PC-3 (cell line): ENCODE measurements at regions not wholly inside any gene's neighbourhood (a gene's known extent, or its start where the extent isn't known, plus 50 kb on each side); places are given as distances from the start of the nearest gene placed in this dataset.

Experiments
- ATAC-seq: fragments of 200-7000 bp; cut with Tn5 transposase; 2 replicates; pipeline ENCODE4 v1.9.1; 2020; ENCODE audit warnings: mild to moderate bottlenecking, moderate library complexity
- BruUV-seq: library from RNA; stranded (reverse); fragments of 400-500 nt; replicated peaks from 2 replicates; lab custom pipeline; 2021; lab: Mats Ljungman, UMichigan
- CTCF ChIA-PET: fragments of 300-600 bp; sonication (Branson Sonifier 250); formaldehyde crosslinking; loops from one replicate; lab custom pipeline; 2022; ENCODE audit warnings: antibody characterized with exemption; lab: Charles Lee
- POLR2A ChIA-PET: fragments of 300-600 bp; sonication (Branson Sonifier 250); formaldehyde crosslinking; loops from one replicate; lab custom pipeline; 2022; ENCODE audit warnings: antibody characterized with exemption; ENCODE audit not compliant: unreplicated experiment; lab: Charles Lee
- DNase-seq: peaks from one replicate; pipeline ENCODE4 v3.0.0-alpha.2; 2015
- H2AFZ ChIP-seq: fragments of 300-600 bp; sonication (generic); 2 replicates; pipeline ENCODE4 v1.6.0; 2016; ENCODE audit warnings: antibody characterized with exemption, low read length
- H3F3A ChIP-seq: fragments of 300-600 bp; sonication (generic); one replicate; pipeline ENCODE4 v1.6.0; 2017; ENCODE audit warnings: antibody characterized with exemption, low read length, control low read depth, mild to moderate bottlenecking; ENCODE audit not compliant: unreplicated experiment
- H3K27ac ChIP-seq: fragments of 300-600 bp; sonication (generic); 2 replicates; pipeline ENCODE4 v1.5.1; 2016; ENCODE audit warnings: mild to moderate bottlenecking, low read length
- H3K27me3 ChIP-seq: fragments of 300-600 bp; sonication (generic); 2 replicates; pipeline ENCODE4 v1.6.1; 2016; ENCODE audit warnings: low read length, mixed read lengths
- H3K36me3 ChIP-seq: fragments of 300-600 bp; sonication (generic); 2 replicates; pipeline ENCODE4 v1.6.1; 2016; ENCODE audit warnings: low read depth, mixed run types, low read length, mixed read lengths
- H3K4me1 ChIP-seq: fragments of 300-600 bp; sonication (generic); 2 replicates; pipeline ENCODE4 v1.5.1; 2016; ENCODE audit warnings: low read length; ENCODE audit not compliant: insufficient read depth
- H3K4me2 ChIP-seq: fragments of 300-600 bp; sonication (generic); 2 replicates; pipeline ENCODE4 v1.6.0; 2016; ENCODE audit warnings: low read length
- H3K4me3 ChIP-seq: fragments of 300-600 bp; sonication (generic); 2 replicates; pipeline ENCODE4 v1.5.1; 2016; ENCODE audit warnings: mild to moderate bottlenecking, low read length, mixed read lengths
- H3K79me2 ChIP-seq: fragments of 300-600 bp; sonication (generic); 2 replicates; pipeline ENCODE4 v1.6.1; 2017; ENCODE audit warnings: low read length, mixed read lengths
- H3K9ac ChIP-seq: fragments of 300-600 bp; sonication (generic); 2 replicates; pipeline ENCODE4 v1.6.0; 2016; ENCODE audit warnings: mild to moderate bottlenecking, low read length
- H3K9me2 ChIP-seq: fragments of 300-600 bp; sonication (generic); replicated peaks from 2 replicates; pipeline ENCODE4 v1.6.1; 2016; ENCODE audit warnings: mixed run types, low read length, mixed read lengths
- H3K9me3 ChIP-seq: fragments of 300-600 bp; sonication (generic); 2 replicates; pipeline ENCODE4 v1.6.1; 2016; ENCODE audit warnings: low read length, mixed read lengths
- H4K20me1 ChIP-seq: fragments of 300-600 bp; sonication (generic); 2 replicates; pipeline ENCODE4 v1.6.1; 2016; ENCODE audit warnings: low read length, mixed read lengths
- EZH2 ChIP-seq: fragments of 300-600 bp; sonication (generic); IDR thresholded peaks from one replicate; pipeline ENCODE4 v1.6.1; 2017; ENCODE audit warnings: antibody characterized with exemption, mild to moderate bottlenecking, low read length; ENCODE audit not compliant: unreplicated experiment
- EZH2phosphoT487 ChIP-seq: fragments of 300-600 bp; sonication (generic); IDR thresholded peaks from 2 replicates; pipeline ENCODE4 v1.6.1; 2018; ENCODE audit warnings: mild to moderate bottlenecking, antibody characterized with exemption, low read length, borderline replicate concordance
- intact Hi-C: fragments of 100-400 bp; cut with micrococcal nuclease; formaldehyde crosslinking; loops from 2 replicates; pipeline ENCODE4 v1.9.0; 2023
- TF ChIP-seq, protein P1 (sequence below): fragments of 300-600 bp; sonication (generic); conservative IDR thresholded peaks from 2 replicates; pipeline ENCODE4 v1.5.1; 2017; ENCODE audit warnings: antibody characterized with exemption, low read depth, mild to moderate bottlenecking, low read length

DNA sequence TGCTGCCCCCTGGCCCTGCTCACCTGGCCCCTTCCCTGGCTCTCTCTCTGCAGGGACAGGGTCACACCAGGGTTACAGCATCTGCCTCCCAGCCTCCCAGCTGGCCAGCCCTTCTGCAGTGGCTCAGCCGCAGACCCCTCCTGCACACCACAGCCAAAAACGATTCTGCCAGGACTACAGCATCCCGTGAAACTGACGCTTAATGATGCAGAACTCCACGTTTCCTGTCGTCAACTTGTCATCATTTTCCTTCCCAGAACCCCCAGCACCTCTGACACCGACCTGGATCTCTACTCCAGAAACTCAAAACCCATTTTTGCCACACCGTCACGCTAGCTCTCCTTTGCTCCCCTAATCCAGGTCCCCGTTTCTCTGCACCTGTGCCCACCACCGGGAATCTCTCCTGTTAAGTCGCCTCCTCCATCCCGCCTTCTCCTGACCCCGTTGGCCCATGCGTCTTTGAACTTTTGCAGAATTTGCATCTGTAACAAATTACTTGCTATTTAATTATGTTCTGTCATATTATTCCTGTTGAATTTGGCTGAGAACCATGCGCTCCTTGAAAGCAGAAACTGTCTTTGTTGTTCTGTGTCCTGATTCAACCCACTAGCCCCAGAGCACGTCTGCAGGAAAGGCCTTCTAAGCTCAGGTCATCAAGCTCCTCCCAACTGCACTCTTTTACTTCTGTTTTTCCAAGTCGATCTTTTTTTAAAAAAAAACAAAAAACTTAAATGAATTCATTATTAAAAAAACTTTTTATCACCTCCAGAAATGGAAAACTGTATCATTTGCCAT, 173.2 kb upstream of the COPS8 start:
- BruUV-seq: no TSS peak
- Histone ChIP-seq H3K27ac (no peak overlapping the region), H3K9me3 (no peaks in the 10 kb centered on the region), H3K4me1 (no peaks in the 10 kb centered on the region), H3K9me2 (no peaks in the 10 kb centered on the region), H2AFZ (no peak overlapping the region), H3K9ac (no peak overlapping the region), H3K79me2 (no peaks in the 10 kb centered on the region), H3F3A (no peaks in the 10 kb centered on the region), H4K20me1 (no peaks in the 10 kb centered on the region), H3K36me3 (no peaks in the 10 kb centered on the region), H3K4me2 (no peak overlapping the region), H3K4me3 (no peak overlapping the region), H3K27me3 (no peaks in the 10 kb centered on the region)
- ATAC-seq (no peak), DNase-seq (no peak)
- TF ChIP-seq, protein P1, sequence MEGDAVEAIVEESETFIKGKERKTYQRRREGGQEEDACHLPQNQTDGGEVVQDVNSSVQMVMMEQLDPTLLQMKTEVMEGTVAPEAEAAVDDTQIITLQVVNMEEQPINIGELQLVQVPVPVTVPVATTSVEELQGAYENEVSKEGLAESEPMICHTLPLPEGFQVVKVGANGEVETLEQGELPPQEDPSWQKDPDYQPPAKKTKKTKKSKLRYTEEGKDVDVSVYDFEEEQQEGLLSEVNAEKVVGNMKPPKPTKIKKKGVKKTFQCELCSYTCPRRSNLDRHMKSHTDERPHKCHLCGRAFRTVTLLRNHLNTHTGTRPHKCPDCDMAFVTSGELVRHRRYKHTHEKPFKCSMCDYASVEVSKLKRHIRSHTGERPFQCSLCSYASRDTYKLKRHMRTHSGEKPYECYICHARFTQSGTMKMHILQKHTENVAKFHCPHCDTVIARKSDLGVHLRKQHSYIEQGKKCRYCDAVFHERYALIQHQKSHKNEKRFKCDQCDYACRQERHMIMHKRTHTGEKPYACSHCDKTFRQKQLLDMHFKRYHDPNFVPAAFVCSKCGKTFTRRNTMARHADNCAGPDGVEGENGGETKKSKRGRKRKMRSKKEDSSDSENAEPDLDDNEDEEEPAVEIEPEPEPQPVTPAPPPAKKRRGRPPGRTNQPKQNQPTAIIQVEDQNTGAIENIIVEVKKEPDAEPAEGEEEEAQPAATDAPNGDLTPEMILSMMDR: no peak
- TF ChIP-seq EZH2 (no peak), EZH2phosphoT487 (no peak)
- ChIA-PET POLR2A (no interaction called here), CTCF (no interaction called here)
- intact Hi-C loops: no loop called here

DNA sequence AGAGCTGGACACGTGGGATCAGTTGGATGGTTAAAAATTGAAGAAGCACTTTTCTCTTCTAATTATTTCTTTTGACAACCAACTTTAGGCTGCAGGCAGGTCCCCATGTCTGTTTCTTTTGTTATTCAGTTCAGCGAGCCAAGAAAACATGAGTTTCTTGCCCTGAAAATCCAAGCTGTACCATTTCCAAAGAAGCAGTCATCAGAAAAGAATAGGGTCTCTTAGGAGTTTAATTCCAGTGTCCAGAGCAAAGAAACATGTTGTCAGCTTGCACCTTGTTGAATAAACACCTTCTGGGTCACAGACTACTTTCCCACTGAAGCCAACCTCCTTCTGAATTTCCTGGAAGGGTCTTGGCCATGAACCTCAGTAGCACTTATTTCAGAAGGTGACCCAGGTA, 170.5 kb upstream of the COPS8 start:
- no peaks in the 10 kb centered on the region for H4K20me1 ChIP-seq
- intact Hi-C loops: loop anchor here (5.0 kb wide), 1 partner anchor 82 kb away; no protein-coding TSS in a partner anchor
- TF ChIP-seq, protein P1: no peak
- TF ChIP-seq EZH2 (no peak), EZH2phosphoT487 (no peak)
- DNase-seq (no peak), ATAC-seq (no peak)
- H3K4me2 ChIP-seq: no peak overlapping the region
- ChIA-PET CTCF (no interaction called here), POLR2A (interaction anchor here (0.7 kb wide), 1 partner anchor 55 kb away, joined by 4 read pairs; no protein-coding TSS in a partner anchor)
- H3K36me3 ChIP-seq: no peaks in the 10 kb centered on the region
- H3K4me1 ChIP-seq: no peaks in the 10 kb centered on the region
- H3K27me3 ChIP-seq: no peaks in the 10 kb centered on the region
- no peaks in the 10 kb centered on the region for H3F3A ChIP-seq
- BruUV-seq: no TSS peak
- H2AFZ ChIP-seq: no peak overlapping the region
- H3K9ac ChIP-seq: no peak overlapping the region
- H3K27ac ChIP-seq: no peak overlapping the region
- H3K9me3 ChIP-seq: no peaks in the 10 kb centered on the region
- H3K4me3 ChIP-seq: no peak overlapping the region
- no peaks in the 10 kb centered on the region for H3K9me2 ChIP-seq
- H3K79me2 ChIP-seq: no peaks in the 10 kb centered on the region

GRCh38 chr2:236915726-236916125, 170.0 kb upstream of the COPS8 start:
- ChIA-PET POLR2A (no interaction called here), CTCF (no interaction called here)
- Histone ChIP-seq H3K9ac (no peak overlapping the region), H3K36me3 (no peaks in the 10 kb centered on the region), H3K4me1 (no peaks in the 10 kb centered on the region), H2AFZ (no peak overlapping the region), H3K9me3 (no peaks in the 10 kb centered on the region), H3K27ac (no peak overlapping the region), H3K9me2 (no peaks in the 10 kb centered on the region), H3K79me2 (no peaks in the 10 kb centered on the region), H3K4me2 (no peak overlapping the region), H3K27me3 (no peaks in the 10 kb centered on the region), H3F3A (no peaks in the 10 kb centered on the region), H3K4me3 (no peak overlapping the region), H4K20me1 (no peaks in the 10 kb centered on the region)
- DNase-seq (no peak), ATAC-seq (no peak)
- BruUV-seq: no TSS peak
- TF ChIP-seq, protein P1: no peak
- TF ChIP-seq EZH2phosphoT487 (no peak), EZH2 (no peak)
- intact Hi-C loops: loop anchor here (5.0 kb wide), 1 partner anchor 82 kb away; no protein-coding TSS in a partner anchor
